ENCODE measurements at regions not wholly inside any gene's neighbourhood (a gene's known extent, or its start where the extent isn't known, plus 50 kb on each side); places are given as distances from the start of the nearest gene placed in this dataset.
"Not testable (repeated sequence)": the region's sequence is repeated elsewhere in the genome, so short reads cannot be mapped to it uniquely, and the experiment has no call there.

GRCh38 chr6:48542191-48542590, 431.2 kb upstream of the PTCHD4 start:
- no peaks in the 10 kb centered on the region for H3K4me1 ChIP-seq
- no peak overlapping the region for H3K9ac ChIP-seq (ENCODE audit: low read depth in 2 of 2, low read length in 2 of 2)
- TF ChIP-seq CTCF (IDR thresholded peaks at IDR 0.05), result no peak
- H3K9me3 ChIP-seq, result no peaks in the 10 kb centered on the region
- H3K36me3 ChIP-seq, result no peaks in the 10 kb centered on the region
- DNase-seq, result no peak
- intact Hi-C loops (cut with DNase I), result no loop called here
- H3K27me3 ChIP-seq, result no peaks in the 10 kb centered on the region
- H3K27ac ChIP-seq, result no peak overlapping the region
- no peak overlapping the region for H3K4me3 ChIP-seq

DNA sequence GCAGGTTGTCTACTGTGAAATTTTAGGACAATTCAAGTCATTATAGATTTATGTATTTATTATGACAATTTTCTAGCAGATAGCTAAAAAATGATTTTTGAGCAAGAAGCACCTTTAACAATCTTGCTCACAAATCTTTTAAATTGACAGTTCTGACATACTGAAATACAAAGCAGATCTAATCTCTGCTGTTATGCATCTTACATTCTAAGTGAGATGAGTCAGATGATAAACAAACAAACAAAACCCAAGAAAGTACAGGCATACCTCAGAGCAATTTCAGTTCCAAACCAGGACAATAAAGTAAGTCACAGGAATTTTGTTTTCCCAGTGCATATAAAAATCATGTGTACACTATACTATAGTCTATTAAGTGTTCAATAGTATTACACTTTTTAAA, 430.7 kb upstream of the PTCHD4 start:
- intact Hi-C loops (cut with DNase I), result no loop called here
- H3K4me3 ChIP-seq, result no peak overlapping the region

DNA sequence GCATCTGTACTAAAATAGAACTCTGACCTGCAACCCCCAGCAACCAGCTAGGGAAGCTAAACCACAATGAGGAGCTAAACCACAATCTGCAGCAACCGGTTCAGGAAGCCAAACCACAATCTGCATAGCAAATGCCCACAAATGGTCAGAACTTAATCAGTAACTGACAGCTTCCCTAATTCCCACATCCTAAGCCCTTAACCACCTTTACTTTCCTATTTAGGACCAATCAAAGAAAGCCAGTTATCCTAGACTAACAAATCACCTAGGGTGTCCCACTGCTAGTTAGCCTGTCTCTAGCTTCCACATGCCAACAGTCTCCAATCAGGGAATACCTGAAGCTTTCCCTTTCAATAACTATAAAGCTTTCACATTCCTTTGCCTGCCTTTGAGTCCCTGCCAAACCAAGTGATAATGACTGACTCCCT, 424.6 kb upstream of the PTCHD4 start:
- H3K27me3 ChIP-seq, result no peaks in the 10 kb centered on the region
- H3K4me3 ChIP-seq, result no peak overlapping the region
- no peaks in the 10 kb centered on the region for H3K9me3 ChIP-seq
- no peaks in the 10 kb centered on the region for H3K4me1 ChIP-seq
- no peak for TF ChIP-seq CTCF (IDR thresholded peaks at IDR 0.05)
- intact Hi-C loops (cut with DNase I), result no loop called here
- H3K9ac ChIP-seq (ENCODE audit: low read depth in 2 of 2, low read length in 2 of 2), result no peak overlapping the region
- no peak for DNase-seq
- no peaks in the 10 kb centered on the region for H3K36me3 ChIP-seq
- no peak overlapping the region for H3K27ac ChIP-seq

More for the DNA sequence above, 430.7 kb upstream of the PTCHD4 start:
- TF ChIP-seq CTCF (IDR thresholded peaks at IDR 0.05), result no peak
- Histone ChIP-seq H3K27ac (no peak overlapping the region), H3K4me1 (no peaks in the 10 kb centered on the region), H3K9me3 (no peaks in the 10 kb centered on the region), H3K9ac (ENCODE audit: low read depth in 2 of 2, low read length in 2 of 2) (no peak overlapping the region), H3K27me3 (no peaks in the 10 kb centered on the region), H3K36me3 (no peaks in the 10 kb centered on the region)
- no peak for DNase-seq

- H3K9ac ChIP-seq (ENCODE audit: low read depth in 2 of 2, low read length in 2 of 2); DNase-seq; intact Hi-C loops (cut with DNase I); H3K27ac ChIP-seq; H3K4me3 ChIP-seq; H3K4me1 ChIP-seq; H3K36me3 ChIP-seq; H3K27me3 ChIP-seq; H3K9me3 ChIP-seq: not testable (repeated sequence)
Measured at GRCh38 chr6:48530978-48531377, 420.0 kb upstream of the PTCHD4 start.

- no peak for DNase-seq
- H3K27me3 ChIP-seq, result no peaks in the 10 kb centered on the region
- TF ChIP-seq CTCF (IDR thresholded peaks at IDR 0.05), result no peak
- no peaks in the 10 kb centered on the region for H3K4me1 ChIP-seq
- no peak overlapping the region for H3K9ac ChIP-seq (ENCODE audit: low read depth in 2 of 2, low read length in 2 of 2)
- H3K36me3 ChIP-seq, result no peaks in the 10 kb centered on the region
- intact Hi-C loops (cut with DNase I), result no loop called here
- H3K9me3 ChIP-seq, result no peaks in the 10 kb centered on the region
- H3K27ac ChIP-seq, result no peak overlapping the region
- no peak overlapping the region for H3K4me3 ChIP-seq
Measured at GRCh38 chr6:48525849-48526248, 414.9 kb upstream of the PTCHD4 start.

DNA sequence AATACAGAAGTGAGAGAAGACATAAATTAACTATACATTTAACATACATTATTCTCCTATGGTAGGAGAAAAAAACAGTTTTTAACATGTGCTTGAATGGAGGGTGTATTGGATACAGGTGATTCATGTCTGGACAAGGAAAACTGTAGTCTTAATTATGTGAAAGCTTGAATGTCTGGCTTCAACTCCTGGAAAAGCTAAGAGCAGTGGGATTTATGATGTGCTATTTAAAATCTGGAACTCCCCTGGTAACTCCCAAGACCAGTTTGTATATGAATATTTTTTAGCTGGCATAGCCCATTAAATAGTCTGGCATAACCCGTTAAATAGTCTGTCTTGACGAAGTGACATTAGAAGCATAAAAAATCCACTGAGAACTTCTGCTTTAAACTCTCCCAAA, 410.0 kb upstream of the PTCHD4 start:
- no peak for DNase-seq

More for the DNA sequence above, 410.0 kb upstream of the PTCHD4 start:
- no peak for TF ChIP-seq CTCF (IDR thresholded peaks at IDR 0.05)
- Histone ChIP-seq H3K27me3 (no peaks in the 10 kb centered on the region), H3K4me1 (no peaks in the 10 kb centered on the region), H3K9me3 (no peaks in the 10 kb centered on the region), H3K36me3 (no peaks in the 10 kb centered on the region), H3K9ac (ENCODE audit: low read depth in 2 of 2, low read length in 2 of 2) (no peak overlapping the region), H3K27ac (no peak overlapping the region), H3K4me3 (no peak overlapping the region)
- intact Hi-C loops (cut with DNase I), result no loop called here

Data from colonic mucosa (tissue), 4 donors.